Memory B cell (primary cell): ENCODE measurements at regions not wholly inside any gene's neighbourhood (a gene's known extent, or its start where the extent isn't known, plus 50 kb on each side); places are given as distances from the start of the nearest gene placed in this dataset.

ENCODE experiments used
- ATAC-seq: fragments of 150-1000 bp; cut with Tn5 transposase; 2 replicates; pipeline ENCODE4 v1.10.0; 2021; ENCODE audit warnings: low read depth, mild to moderate bottlenecking, moderate library complexity
- DNase-seq, 2 donors: peaks; one replicate each; pipeline ENCODE4 v3.0.0; 2022; ENCODE audit warnings: low spot score in 2 of 2
- H3K27ac Mint-ChIP-seq: one replicate; pipeline ENCODE4 v1.8.0; 2022; ENCODE audit warnings: mild to moderate bottlenecking, moderate library complexity, mixed read lengths
- H3K27me3 Mint-ChIP-seq: one replicate; pipeline ENCODE4 v1.8.0; 2022; ENCODE audit warnings: mixed read lengths
- H3K36me3 Mint-ChIP-seq: one replicate; pipeline ENCODE4 v1.8.0; 2022; ENCODE audit warnings: mild to moderate bottlenecking, mixed read lengths
- H3K4me1 Mint-ChIP-seq: one replicate; pipeline ENCODE4 v1.8.0; 2022; ENCODE audit warnings: mixed read lengths
- H3K4me3 Mint-ChIP-seq: one replicate; pipeline ENCODE4 v1.8.0; 2022; ENCODE audit warnings: mild to moderate bottlenecking, moderate library complexity, mixed read lengths
- H3K9me3 Mint-ChIP-seq: one replicate; pipeline ENCODE4 v1.8.0; 2022; ENCODE audit warnings: mixed read lengths

- peaks cover 6% of the 10 kb centered on the region for H3K27me3 Mint-ChIP-seq
- no peak overlapping the region for H3K27ac Mint-ChIP-seq
- ATAC-seq, result no peak
- H3K4me1 Mint-ChIP-seq, result peaks cover 3% of the 10 kb centered on the region
- no peaks in the 10 kb centered on the region for H3K36me3 Mint-ChIP-seq
- H3K4me3 Mint-ChIP-seq, result no peak overlapping the region
- H3K9me3 Mint-ChIP-seq, result no peaks in the 10 kb centered on the region
- no peak for DNase-seq
These were observed 129.6 kb downstream of the PAPOLA start for GRCh38 chr14:96631621-96632362.

- no peaks in the 10 kb centered on the region for H3K9me3 Mint-ChIP-seq
- H3K27me3 Mint-ChIP-seq, result peaks cover 6% of the 10 kb centered on the region
- ATAC-seq (no peak), DNase-seq (no peak)
- no peak overlapping the region for H3K4me3 Mint-ChIP-seq
- no peaks in the 10 kb centered on the region for H3K36me3 Mint-ChIP-seq
- H3K4me1 Mint-ChIP-seq, result peaks cover 3% of the 10 kb centered on the region
- no peak overlapping the region for H3K27ac Mint-ChIP-seq
These were observed 130.2 kb downstream of the PAPOLA start for GRCh38 chr14:96632363-96632758.

GRCh38 chr14:96633096-96633495 is 130.9 kb downstream of the PAPOLA start:
- peaks cover 3% of the 10 kb centered on the region for H3K4me1 Mint-ChIP-seq
- no peaks in the 10 kb centered on the region for H3K36me3 Mint-ChIP-seq
- peaks cover 6% of the 10 kb centered on the region for H3K27me3 Mint-ChIP-seq
- ATAC-seq, result no peak
- no peak overlapping the region for H3K4me3 Mint-ChIP-seq
- no peaks in the 10 kb centered on the region for H3K9me3 Mint-ChIP-seq
- no peak overlapping the region for H3K27ac Mint-ChIP-seq
- DNase-seq, result no peak

- H3K9me3 Mint-ChIP-seq, result no peaks in the 10 kb centered on the region
- no peak for ATAC-seq
- DNase-seq, result no peak
- H3K27ac Mint-ChIP-seq, result no peak overlapping the region
- H3K36me3 Mint-ChIP-seq, result no peaks in the 10 kb centered on the region
- peaks cover 3% of the 10 kb centered on the region for H3K4me1 Mint-ChIP-seq
- peaks cover 6% of the 10 kb centered on the region for H3K27me3 Mint-ChIP-seq
- no peak overlapping the region for H3K4me3 Mint-ChIP-seq
These were observed 132.3 kb downstream of the PAPOLA start for GRCh38 chr14:96634481-96634880.

GRCh38 chr14:96634896-96635295 is 132.7 kb downstream of the PAPOLA start:
- no peak for DNase-seq
- Mint-ChIP-seq H3K4me3 (no peak overlapping the region), H3K36me3 (no peaks in the 10 kb centered on the region), H3K27ac (no peak overlapping the region), H3K9me3 (no peaks in the 10 kb centered on the region), H3K27me3 (peaks cover 6% of the 10 kb centered on the region), H3K4me1 (peaks cover 3% of the 10 kb centered on the region)
- ATAC-seq, result no peak

GRCh38 chr14:96635850-96636249 is 133.7 kb downstream of the PAPOLA start:
- Mint-ChIP-seq H3K4me1 (peaks cover 3% of the 10 kb centered on the region), H3K36me3 (no peaks in the 10 kb centered on the region), H3K27ac (no peak overlapping the region), H3K27me3 (peaks cover 6% of the 10 kb centered on the region), H3K9me3 (no peaks in the 10 kb centered on the region), H3K4me3 (no peak overlapping the region)
- no peak for ATAC-seq
- DNase-seq, result peak in 1 of 2 donors; percentile 2

GRCh38 chr14:96637521-96637920 is 135.3 kb downstream of the PAPOLA start:
- Mint-ChIP-seq H3K36me3 (no peaks in the 10 kb centered on the region), H3K4me3 (no peak overlapping the region), H3K27me3 (peaks cover 6% of the 10 kb centered on the region), H3K9me3 (no peaks in the 10 kb centered on the region), H3K4me1 (no peaks in the 10 kb centered on the region), H3K27ac (no peak overlapping the region)
- DNase-seq, result no peak
- ATAC-seq, result no peak

GRCh38 chr14:96638041-96638855 is 136.1 kb downstream of the PAPOLA start:
- H3K9me3 Mint-ChIP-seq, result no peaks in the 10 kb centered on the region
- ATAC-seq (no peak), DNase-seq (peak in 1 of 2 donors; percentile 2)
- H3K36me3 Mint-ChIP-seq, result no peaks in the 10 kb centered on the region
- peaks cover 5% of the 10 kb centered on the region for H3K27me3 Mint-ChIP-seq
- H3K27ac Mint-ChIP-seq, result no peak overlapping the region
- H3K4me3 Mint-ChIP-seq, result no peak overlapping the region
- no peaks in the 10 kb centered on the region for H3K4me1 Mint-ChIP-seq

GRCh38 chr14:96639550-96639949 is 137.4 kb downstream of the PAPOLA start:
- H3K4me3 Mint-ChIP-seq, result no peak overlapping the region
- no peak for ATAC-seq
- no peaks in the 10 kb centered on the region for H3K36me3 Mint-ChIP-seq
- H3K4me1 Mint-ChIP-seq, result no peaks in the 10 kb centered on the region
- H3K27ac Mint-ChIP-seq, result no peak overlapping the region
- peaks cover 2% of the 10 kb centered on the region for H3K27me3 Mint-ChIP-seq
- H3K9me3 Mint-ChIP-seq, result no peaks in the 10 kb centered on the region
- DNase-seq, result peak in 1 of 2 donors; percentile 5

- peaks cover 2% of the 10 kb centered on the region for H3K27me3 Mint-ChIP-seq
These were observed 146.5 kb downstream of the PAPOLA start for GRCh38 chr14:96648506-96649326.

GRCh38 chr14:96649327-96649601 is 147.1 kb downstream of the PAPOLA start:
- Mint-ChIP-seq H3K27ac (no peak overlapping the region), H3K9me3 (peaks cover 17% of the 10 kb centered on the region), H3K4me3 (no peak overlapping the region), H3K36me3 (peaks cover 2% of the 10 kb centered on the region), H3K27me3 (peaks cover 2% of the 10 kb centered on the region), H3K4me1 (no peaks in the 10 kb centered on the region)
- ATAC-seq, result no peak
- no peak for DNase-seq

More at GRCh38 chr14:96648506-96649326, 146.5 kb downstream of the PAPOLA start:
- H3K36me3 Mint-ChIP-seq, result peaks cover 2% of the 10 kb centered on the region
- DNase-seq (no peak), ATAC-seq (no peak)
- peaks cover 17% of the 10 kb centered on the region for H3K9me3 Mint-ChIP-seq
- no peak overlapping the region for H3K27ac Mint-ChIP-seq
- H3K4me1 Mint-ChIP-seq, result no peaks in the 10 kb centered on the region
- no peak overlapping the region for H3K4me3 Mint-ChIP-seq

GRCh38 chr14:96653597-96653996 is 143.6 kb upstream of the VRK1 start:
- H3K36me3 Mint-ChIP-seq, result no peaks in the 10 kb centered on the region
- no peak overlapping the region for H3K27ac Mint-ChIP-seq
- ATAC-seq (no peak), DNase-seq (no peak)
- H3K9me3 Mint-ChIP-seq, result peaks cover 12% of the 10 kb centered on the region
- H3K4me3 Mint-ChIP-seq, result no peak overlapping the region
- peaks cover 5% of the 10 kb centered on the region for H3K27me3 Mint-ChIP-seq
- H3K4me1 Mint-ChIP-seq, result no peaks in the 10 kb centered on the region

GRCh38 chr14:96658611-96659010 is 138.6 kb upstream of the VRK1 start:
- H3K27me3 Mint-ChIP-seq, result peaks cover 19% of the 10 kb centered on the region
- no peak overlapping the region for H3K4me3 Mint-ChIP-seq
- H3K36me3 Mint-ChIP-seq, result no peaks in the 10 kb centered on the region
- DNase-seq, result no peak
- peaks cover 10% of the 10 kb centered on the region for H3K9me3 Mint-ChIP-seq
- ATAC-seq, result no peak
- no peaks in the 10 kb centered on the region for H3K4me1 Mint-ChIP-seq
- no peak overlapping the region for H3K27ac Mint-ChIP-seq

GRCh38 chr14:96660123-96660522 is 137.1 kb upstream of the VRK1 start:
- no peak for DNase-seq
- H3K9me3 Mint-ChIP-seq, result peaks cover 10% of the 10 kb centered on the region
- H3K27ac Mint-ChIP-seq, result no peak overlapping the region
- peaks cover 21% of the 10 kb centered on the region for H3K27me3 Mint-ChIP-seq
- H3K4me3 Mint-ChIP-seq, result no peak overlapping the region
- H3K4me1 Mint-ChIP-seq, result no peaks in the 10 kb centered on the region
- H3K36me3 Mint-ChIP-seq, result no peaks in the 10 kb centered on the region
- no peak for ATAC-seq
